GM12878 (cell line): ENCODE measurements at regions not wholly inside any gene's neighbourhood (a gene's known extent, or its start where the extent isn't known, plus 50 kb on each side); places are given as distances from the start of the nearest gene placed in this dataset.

Experiments
- BHLHE40 ChIP-seq, 2 experiments: fragments of 450-650 bp in 1 of 2; IDR thresholded peaks; 2 replicates each; pipeline ENCODE4 v1.6.1; 2011 to 2017; ENCODE audit warnings: low read depth in 2 of 2, borderline replicate concordance in 1 of 2, improper control_type of control experiment in 1 of 2, low read length in 1 of 2, mild to moderate bottlenecking in 1 of 2
- CEBPB ChIP-seq, 2 experiments: fragments of 150-350 bp in 1 of 2; IDR thresholded peaks; 2 replicates each; pipeline ENCODE4 v1.6.1; 2012 to 2014; ENCODE audit warnings: low read depth in 2 of 2, low read length in 2 of 2, borderline replicate concordance in 1 of 2, inconsistent platforms in 1 of 2
- CTCF ChIP-seq, 3 experiments: IDR thresholded peaks in 2 of 3; conservative IDR thresholded peaks in 1 of 3; 2 replicates each; pipeline ENCODE4 v1.5.1; 2011; ENCODE audit warnings: low read depth in 3 of 3, low read length in 3 of 3, mild to moderate bottlenecking in 3 of 3, control low read depth in 2 of 3, moderate library complexity in 2 of 3, inconsistent platforms in 1 of 3, mixed read lengths in 1 of 3; ENCODE audit not compliant: control insufficient read depth in 2 of 3, insufficient read depth in 1 of 3; ENCODE audit errors: extremely low read depth in 1 of 3
- HDAC2 ChIP-seq: fragments of 200-600 bp; sonication (generic); IDR thresholded peaks from 2 replicates; pipeline ENCODE4 v1.6.1; 2017
- MAX ChIP-seq: IDR thresholded peaks from 2 replicates; pipeline ENCODE4 v1.6.1; 2012; ENCODE audit warnings: low read depth, low read length, improper control_type of control experiment
- MXI1 ChIP-seq: fragments of 150-350 bp; IDR thresholded peaks from 2 replicates; pipeline ENCODE4 v1.6.1; 2011; ENCODE audit warnings: low read depth, mild to moderate bottlenecking, inconsistent platforms, low read length, improper control_type of control experiment
- NFYA ChIP-seq: IDR thresholded peaks from 2 replicates; pipeline ENCODE4 v1.6.1; 2011; ENCODE audit warnings: low read depth, mild to moderate bottlenecking, low read length, improper control_type of control experiment, borderline replicate concordance
- RCOR1 ChIP-seq: conservative IDR thresholded peaks from 2 replicates; pipeline ENCODE4 v1.6.1; 2012; ENCODE audit warnings: low read depth, low read length, improper control_type of control experiment
- SIN3A ChIP-seq: IDR thresholded peaks from 2 replicates; pipeline ENCODE4 v1.6.1; 2012; ENCODE audit warnings: low read depth, low read length, improper control_type of control experiment
- SMC3 ChIP-seq: IDR thresholded peaks from 2 replicates; pipeline ENCODE4 v1.6.1; 2011; ENCODE audit warnings: low read length, improper control_type of control experiment, borderline replicate concordance
- TBL1XR1 ChIP-seq: IDR thresholded peaks from 2 replicates; pipeline ENCODE4 v1.6.1; 2012; ENCODE audit warnings: low read depth, low read length, improper control_type of control experiment
- ZNF274 ChIP-seq: IDR thresholded peaks from one replicate; pipeline ENCODE4 v1.8.0; 2011; ENCODE audit not compliant: insufficient read length, insufficient read depth

DNA sequence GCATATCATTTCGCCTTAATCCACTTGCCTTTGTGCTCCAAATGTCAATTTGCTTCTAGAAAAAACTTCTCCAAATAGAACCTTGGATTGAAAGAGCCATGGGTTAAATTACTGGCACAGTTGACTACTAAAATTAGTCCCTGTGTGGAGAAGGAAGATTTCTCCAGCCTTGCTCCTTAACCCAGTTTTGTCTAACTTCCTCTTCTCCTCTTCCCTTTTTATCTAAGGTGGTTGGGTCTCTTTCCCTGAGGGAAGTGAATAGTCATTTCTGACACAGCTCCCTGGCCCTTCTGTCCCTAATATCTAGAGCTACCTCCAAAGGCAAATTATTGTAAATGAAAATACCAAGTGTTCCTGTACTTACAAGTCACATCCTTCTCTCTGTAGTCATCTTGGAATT lies 527.9 kb upstream of the TBL1XR1 start:
- TF ChIP-seq CEBPB (IDR thresholded peaks at IDR 0.05; ENCODE audit: borderline replicate concordance in 1 of 2, low read depth in 2 of 2, low read length in 2 of 2) (no peak), MXI1 (no peak), CTCF (IDR thresholded peaks at IDR 0.05 in 2 of 3, conservative IDR thresholded peaks at IDR 0.05 in 1 of 3; ENCODE audit: control insufficient read depth in 2 of 3, extremely low read depth in 1 of 3, insufficient read depth in 1 of 3, low read depth in 3 of 3, low read length in 3 of 3) (no peak), RCOR1 (no peak), ZNF274 (no peak), SIN3A (no peak), HDAC2 (no peak), NFYA (no peak), MAX (no peak), SMC3 (no peak), TBL1XR1 (no peak), BHLHE40 (IDR thresholded peaks at IDR 0.05; ENCODE audit: borderline replicate concordance in 1 of 2, low read depth in 2 of 2, low read length in 1 of 2) (no peak)
